CD14-positive monocyte (primary cell): ENCODE measurements at regions not wholly inside any gene's neighbourhood (a gene's known extent, or its start where the extent isn't known, plus 50 kb on each side); places are given as distances from the start of the nearest gene placed in this dataset.

Experiments used
- DNase-seq, 3 donors: peaks; one replicate each; pipeline ENCODE4 v3.0.0-alpha.2; 2011 to 2022
- H2AFZ ChIP-seq: 2 replicates; pipeline ENCODE4 v1.6.0; 2012; ENCODE audit warnings: mild to moderate bottlenecking, low read depth, low read length, inconsistent platforms; ENCODE audit not compliant: insufficient read depth, poor library complexity, severe bottlenecking
- H3K27ac ChIP-seq, 2 donors: 1 replicate in 1 of 2; 2 replicates in 1 of 2; pipeline ENCODE4 v1.5.1; 2012 to 2013; ENCODE audit warnings: low read length in 2 of 2, control low read depth in 1 of 2, inconsistent platforms in 1 of 2, low read depth in 1 of 2, mild to moderate bottlenecking in 1 of 2
- H3K27me3 ChIP-seq, 2 donors: one replicate each; pipeline versions ENCODE4 v1.6.0 to v1.6.1; 2011 to 2013; ENCODE audit warnings: low read length in 2 of 2; ENCODE audit not compliant: control insufficient read depth in 2 of 2, insufficient read depth in 2 of 2
- H3K36me3 ChIP-seq, 2 donors: replicated peaks in 1 of 2; 1 replicate in 1 of 2; 2 replicates in 1 of 2; pipeline versions ENCODE4 v1.5.1 to v1.6.1; 2012 to 2013; ENCODE audit warnings: low read length in 2 of 2, control low read depth in 1 of 2, inconsistent platforms in 1 of 2, mild to moderate bottlenecking in 1 of 2; ENCODE audit not compliant: insufficient read depth in 2 of 2, control insufficient read depth in 1 of 2
- H3K4me1 ChIP-seq, 2 donors: 1 replicate in 1 of 2; 2 replicates in 1 of 2; pipeline versions ENCODE4 v1.5.1 to v1.6.1; 2012 to 2013; ENCODE audit warnings: low read length in 2 of 2, control low read depth in 1 of 2, inconsistent platforms in 1 of 2, mild to moderate bottlenecking in 1 of 2, moderate library complexity in 1 of 2; ENCODE audit not compliant: insufficient read depth in 2 of 2, control insufficient read depth in 1 of 2
- H3K4me2 ChIP-seq: replicated peaks from 2 replicates; pipeline ENCODE3; 2012; ENCODE audit warnings: low read length, moderate library complexity, mild to moderate bottlenecking; ENCODE audit not compliant: poor library complexity, severe bottlenecking; ENCODE audit errors: extremely low read depth
- H3K4me3 ChIP-seq, 3 experiments: fragments of 200-600 bp in 1 of 3; sonication (generic) in 1 of 3; replicated peaks in 1 of 3; 1 replicate in 2 of 3; 2 replicates in 1 of 3; pipeline ENCODE4 v1.5.1; 2011 to 2013; ENCODE audit warnings: low read length in 3 of 3, mild to moderate bottlenecking in 3 of 3, control low read depth in 2 of 3, low read depth in 2 of 3, inconsistent platforms in 1 of 3, moderate library complexity in 1 of 3
- H3K79me2 ChIP-seq: 2 replicates; pipeline ENCODE4 v1.6.0; 2012; ENCODE audit warnings: mild to moderate bottlenecking, control low read depth, inconsistent platforms, low read length, moderate library complexity; ENCODE audit not compliant: insufficient read depth
- H3K9ac ChIP-seq: 2 replicates; pipeline ENCODE4 v1.6.0; 2017; ENCODE audit warnings: low read length, mild to moderate bottlenecking; ENCODE audit not compliant: insufficient read depth, poor library complexity, severe bottlenecking
- H3K9me3 ChIP-seq, 2 donors: replicated peaks in 1 of 2; 1 replicate in 1 of 2; 2 replicates in 1 of 2; pipeline versions ENCODE4 v1.5.1 to v1.6.1; 2012 to 2013; ENCODE audit warnings: low read length in 2 of 2, control low read depth in 1 of 2; ENCODE audit not compliant: control insufficient read depth in 1 of 2, insufficient read depth in 1 of 2
- H4K20me1 ChIP-seq: 2 replicates; pipeline ENCODE4 v1.6.0; 2012; ENCODE audit warnings: mild to moderate bottlenecking, low read length, control low read depth, moderate library complexity; ENCODE audit not compliant: insufficient read depth
- H3K27ac Mint-ChIP-seq, 7 donors: one replicate each; pipeline ENCODE4 v1.8.0; 2020; ENCODE audit warnings: mild to moderate bottlenecking in 7 of 7, mixed read lengths in 7 of 7, moderate library complexity in 6 of 7, inconsistent platforms in 2 of 7
- H3K27me3 Mint-ChIP-seq, 3 donors: one replicate each; pipeline ENCODE4 v1.8.0; 2021 to 2022; ENCODE audit warnings: low read depth in 3 of 3, mild to moderate bottlenecking in 3 of 3, mixed read lengths in 3 of 3, moderate library complexity in 3 of 3, inconsistent platforms in 1 of 3
- H3K36me3 Mint-ChIP-seq, 2 donors: one replicate each; pipeline ENCODE4 v1.8.0; 2020; ENCODE audit warnings: mixed read lengths in 2 of 2, inconsistent platforms in 1 of 2, mild to moderate bottlenecking in 1 of 2
- H3K4me1 Mint-ChIP-seq: one replicate; pipeline ENCODE4 v1.8.0; 2020; ENCODE audit warnings: mild to moderate bottlenecking, mixed read lengths
- H3K4me3 Mint-ChIP-seq, 2 donors: one replicate each; pipeline ENCODE4 v1.8.0; 2020; ENCODE audit warnings: mild to moderate bottlenecking in 2 of 2, mixed read lengths in 2 of 2, moderate library complexity in 1 of 2
- H3K9me3 Mint-ChIP-seq, 7 donors: one replicate each; pipeline ENCODE4 v1.8.0; 2020 to 2022; ENCODE audit warnings: mixed read lengths in 7 of 7, mild to moderate bottlenecking in 6 of 7, moderate library complexity in 6 of 7, inconsistent platforms in 2 of 7
- CTCF ChIP-seq: fragments of 200-600 bp; IDR thresholded peaks from one replicate; pipeline ENCODE4 v1.8.0; 2022; ENCODE audit warnings: antibody characterized with exemption, mild to moderate bottlenecking
- WGBS: methylation state at CpG from one replicate; pipeline ENCODE4 v1.1.5; 2013; ENCODE audit warnings: missing lambda C conversion rate; ENCODE audit not compliant: insufficient coverage; 5-methylcytosine and 5-hydroxymethylcytosine counted together
- intact Hi-C, 2 donors: fragments of 100-400 bp; cut with micrococcal nuclease; formaldehyde crosslinking; loops; one replicate each; pipeline versions ENCODE4 v1.15.0 to v1.15.1; 2023

GRCh38 chr1:37090671-37091070 lies 56.4 kb upstream of the GRIK3 start:
- no CpG with 5 or more reads among the region's 2 CpGs for WGBS
- H3K27me3 ChIP-seq, result no peaks in the 10 kb centered on the region
- no peak overlapping the region for H3K9ac ChIP-seq
- intact Hi-C loops, result no loop called here
- H3K4me3 ChIP-seq, result no peak overlapping the region
- TF ChIP-seq CTCF, result no peak
- no peak overlapping the region for H3K4me3 Mint-ChIP-seq
- no peaks in the 10 kb centered on the region for H4K20me1 ChIP-seq
- H3K36me3 Mint-ChIP-seq, result no peaks in the 10 kb centered on the region
- H3K4me1 Mint-ChIP-seq, result no peaks in the 10 kb centered on the region
- H3K27ac Mint-ChIP-seq, result no peak overlapping the region
- H3K27ac ChIP-seq, result no peak overlapping the region
- H3K9me3 Mint-ChIP-seq, result no peaks in the 10 kb centered on the region
- no peak overlapping the region for H2AFZ ChIP-seq
- H3K36me3 ChIP-seq, result no peaks in the 10 kb centered on the region
- H3K27me3 Mint-ChIP-seq, result peaks cover 4 to 14% (median 5%) of the 10 kb centered on the region in 3 donors
- no peak for DNase-seq
- no peaks in the 10 kb centered on the region for H3K9me3 ChIP-seq
- no peaks in the 10 kb centered on the region for H3K4me1 ChIP-seq
- H3K79me2 ChIP-seq, result no peaks in the 10 kb centered on the region
- H3K4me2 ChIP-seq, result no peak overlapping the region

DNA sequence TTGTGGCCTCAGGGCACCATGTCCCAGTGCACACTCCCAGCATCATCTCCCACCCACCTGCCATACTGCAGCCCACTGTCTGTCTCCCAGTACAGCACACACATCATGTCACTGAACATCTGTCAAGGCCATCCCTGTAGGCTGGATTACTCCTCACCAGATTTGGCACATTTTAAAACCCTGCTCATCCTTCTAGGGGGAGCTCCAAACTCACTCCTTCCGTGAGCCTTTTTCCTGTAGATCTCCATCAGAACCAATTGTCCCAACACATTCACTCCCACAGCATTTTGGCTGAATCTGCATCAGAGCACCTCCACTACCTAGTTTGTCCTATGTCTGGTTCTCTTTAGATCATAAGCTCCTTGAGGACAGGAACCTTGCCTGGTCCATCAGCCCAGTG lies 58.6 kb upstream of the GRIK3 start:
- DNase-seq, result no peak
- Histone ChIP-seq H3K79me2 (no peaks in the 10 kb centered on the region), H4K20me1 (no peaks in the 10 kb centered on the region), H3K4me2 (no peak overlapping the region), H3K36me3 (no peaks in the 10 kb centered on the region), H3K9ac (no peak overlapping the region), H3K27me3 (no peaks in the 10 kb centered on the region), H3K9me3 (no peaks in the 10 kb centered on the region), H3K27ac (no peak overlapping the region), H2AFZ (no peak overlapping the region), H3K4me3 (no peak overlapping the region), H3K4me1 (no peaks in the 10 kb centered on the region)
- Mint-ChIP-seq H3K4me1 (no peaks in the 10 kb centered on the region), H3K9me3 (peaks cover 0 to 1% (median 0%) of the 10 kb centered on the region in 7 donors), H3K4me3 (no peak overlapping the region), H3K36me3 (no peaks in the 10 kb centered on the region), H3K27me3 (peaks cover 7 to 15% (median 9%) of the 10 kb centered on the region in 3 donors), H3K27ac (no peak overlapping the region)
- intact Hi-C loops, result no loop called here
- no peak for TF ChIP-seq CTCF
- WGBS, result 78% methylated on average over 1 of the region's 1 CpG
